Activated naive CD4-positive, alpha-beta T cell treated with anti-CD3 and anti-CD28 coated beads, Interleukin-2, amount 10 ng/mL, durations not matched to agents 7 days and 5 days (primary cell): ENCODE measurements at regions not wholly inside any gene's neighbourhood (a gene's known extent, or its start where the extent isn't known, plus 50 kb on each side); places are given as distances from the start of the nearest gene placed in this dataset.

Experiments
- CTCF ChIA-PET: fragments of 350-600 bp; sonication (Branson Sonifier 250); formaldehyde crosslinking; loops from one replicate; lab custom pipeline; 2021; ENCODE audit warnings: antibody characterized with exemption; lab: Charles Lee
- DNase-seq: peaks from one replicate; pipeline ENCODE4 v3.0.0-alpha.2; 2020
- H3K27ac Mint-ChIP-seq: one replicate; pipeline ENCODE4 v1.8.0; 2021; ENCODE audit warnings: mild to moderate bottlenecking, moderate library complexity, mixed read lengths
- H3K27me3 Mint-ChIP-seq: one replicate; pipeline ENCODE4 v1.8.0; 2021; ENCODE audit warnings: mild to moderate bottlenecking, mixed read lengths
- H3K36me3 Mint-ChIP-seq: one replicate; pipeline ENCODE4 v1.8.0; 2021; ENCODE audit warnings: mixed read lengths
- H3K4me1 Mint-ChIP-seq: one replicate; pipeline ENCODE4 v1.8.0; 2021; ENCODE audit warnings: mixed read lengths
- H3K4me3 Mint-ChIP-seq: one replicate; pipeline ENCODE4 v1.8.0; 2021; ENCODE audit warnings: mild to moderate bottlenecking, moderate library complexity, mixed read lengths
- H3K9me3 Mint-ChIP-seq: one replicate; pipeline ENCODE4 v1.8.0; 2021; ENCODE audit warnings: mixed read lengths

GRCh38 chr20:39935901-39936300, 753.1 kb downstream of the MAFB start:
- Mint-ChIP-seq H3K4me1 (no peaks in the 10 kb centered on the region), H3K4me3 (no peak overlapping the region), H3K9me3 (no peaks in the 10 kb centered on the region), H3K27ac (no peak overlapping the region), H3K27me3 (no peaks in the 10 kb centered on the region), H3K36me3 (no peaks in the 10 kb centered on the region)
- DNase-seq: no peak
- CTCF ChIA-PET: no interaction called here

- DNase-seq: no peak
- Mint-ChIP-seq H3K27ac (no peak overlapping the region), H3K4me1 (no peaks in the 10 kb centered on the region), H3K27me3 (no peaks in the 10 kb centered on the region), H3K9me3 (no peaks in the 10 kb centered on the region), H3K36me3 (no peaks in the 10 kb centered on the region), H3K4me3 (no peak overlapping the region)
- CTCF ChIA-PET: no interaction called here
Measured at GRCh38 chr20:39916236-39916765, 772.7 kb downstream of the MAFB start.

- no peaks in the 10 kb centered on the region for H3K27me3 Mint-ChIP-seq
- H3K4me3 Mint-ChIP-seq: no peak overlapping the region
Measured at GRCh38 chr20:39913274-39913673, 775.8 kb downstream of the MAFB start.

GRCh38 chr20:39911497-39911896, 777.5 kb downstream of the MAFB start:
- CTCF ChIA-PET: no interaction called here

More at GRCh38 chr20:39913274-39913673, 775.8 kb downstream of the MAFB start:
- CTCF ChIA-PET: no interaction called here
- no peaks in the 10 kb centered on the region for H3K9me3 Mint-ChIP-seq
- DNase-seq: no peak
- no peak overlapping the region for H3K27ac Mint-ChIP-seq
- H3K36me3 Mint-ChIP-seq: no peaks in the 10 kb centered on the region
- no peaks in the 10 kb centered on the region for H3K4me1 Mint-ChIP-seq

GRCh38 chr20:39910536-39910935, 778.5 kb downstream of the MAFB start:
- CTCF ChIA-PET: no interaction called here
- H3K27ac Mint-ChIP-seq: no peak overlapping the region
- DNase-seq: no peak

More at GRCh38 chr20:39911497-39911896, 777.5 kb downstream of the MAFB start:
- Mint-ChIP-seq H3K36me3 (no peaks in the 10 kb centered on the region), H3K4me1 (no peaks in the 10 kb centered on the region), H3K4me3 (no peak overlapping the region), H3K9me3 (no peaks in the 10 kb centered on the region), H3K27me3 (no peaks in the 10 kb centered on the region), H3K27ac (no peak overlapping the region)
- no peak for DNase-seq

GRCh38 chr20:39909447-39909846, 779.6 kb downstream of the MAFB start:
- no peaks in the 10 kb centered on the region for H3K4me1 Mint-ChIP-seq
- H3K4me3 Mint-ChIP-seq: no peak overlapping the region
- no peaks in the 10 kb centered on the region for H3K36me3 Mint-ChIP-seq
- no peak for DNase-seq
- H3K9me3 Mint-ChIP-seq: no peaks in the 10 kb centered on the region
- H3K27me3 Mint-ChIP-seq: no peaks in the 10 kb centered on the region
- CTCF ChIA-PET: no interaction called here
- no peak overlapping the region for H3K27ac Mint-ChIP-seq

More at GRCh38 chr20:39910536-39910935, 778.5 kb downstream of the MAFB start:
- no peaks in the 10 kb centered on the region for H3K4me1 Mint-ChIP-seq
- no peaks in the 10 kb centered on the region for H3K9me3 Mint-ChIP-seq
- H3K36me3 Mint-ChIP-seq: no peaks in the 10 kb centered on the region
- no peak overlapping the region for H3K4me3 Mint-ChIP-seq
- no peaks in the 10 kb centered on the region for H3K27me3 Mint-ChIP-seq

GRCh38 chr20:39904476-39905112, 784.4 kb downstream of the MAFB start:
- H3K9me3 Mint-ChIP-seq: no peaks in the 10 kb centered on the region
- H3K27me3 Mint-ChIP-seq: no peaks in the 10 kb centered on the region
- H3K36me3 Mint-ChIP-seq: no peaks in the 10 kb centered on the region
- no peak overlapping the region for H3K4me3 Mint-ChIP-seq
- no peaks in the 10 kb centered on the region for H3K4me1 Mint-ChIP-seq
- H3K27ac Mint-ChIP-seq: no peak overlapping the region
- CTCF ChIA-PET: no interaction called here
- no peak for DNase-seq

GRCh38 chr20:39903806-39904465, 785.1 kb downstream of the MAFB start:
- no peaks in the 10 kb centered on the region for H3K36me3 Mint-ChIP-seq

GRCh38 chr20:39899881-39900280, 789.2 kb downstream of the MAFB start:
- no peaks in the 10 kb centered on the region for H3K9me3 Mint-ChIP-seq

More at GRCh38 chr20:39903806-39904465, 785.1 kb downstream of the MAFB start:
- Mint-ChIP-seq H3K27me3 (no peaks in the 10 kb centered on the region), H3K9me3 (no peaks in the 10 kb centered on the region), H3K4me1 (no peaks in the 10 kb centered on the region), H3K27ac (no peak overlapping the region), H3K4me3 (no peak overlapping the region)
- CTCF ChIA-PET: no interaction called here
- DNase-seq: no peak

GRCh38 chr20:39898467-39898852, 790.6 kb downstream of the MAFB start:
- Mint-ChIP-seq H3K9me3 (no peaks in the 10 kb centered on the region), H3K27me3 (no peaks in the 10 kb centered on the region), H3K4me3 (no peak overlapping the region), H3K4me1 (no peaks in the 10 kb centered on the region), H3K27ac (no peak overlapping the region), H3K36me3 (no peaks in the 10 kb centered on the region)
- CTCF ChIA-PET: no interaction called here
- DNase-seq: no peak

More at GRCh38 chr20:39899881-39900280, 789.2 kb downstream of the MAFB start:
- H3K36me3 Mint-ChIP-seq: no peaks in the 10 kb centered on the region
- H3K27ac Mint-ChIP-seq: no peak overlapping the region
- DNase-seq: no peak
- no peaks in the 10 kb centered on the region for H3K4me1 Mint-ChIP-seq
- no peak overlapping the region for H3K4me3 Mint-ChIP-seq
- no peaks in the 10 kb centered on the region for H3K27me3 Mint-ChIP-seq
- CTCF ChIA-PET: no interaction called here

- Mint-ChIP-seq H3K27me3 (no peaks in the 10 kb centered on the region), H3K4me1 (no peaks in the 10 kb centered on the region), H3K4me3 (no peak overlapping the region), H3K36me3 (no peaks in the 10 kb centered on the region), H3K27ac (no peak overlapping the region), H3K9me3 (no peaks in the 10 kb centered on the region)
- no peak for DNase-seq
- CTCF ChIA-PET: no interaction called here
Measured at GRCh38 chr20:39897781-39898466, 791.1 kb downstream of the MAFB start.

- Mint-ChIP-seq H3K27me3 (no peaks in the 10 kb centered on the region), H3K4me3 (no peak overlapping the region), H3K27ac (no peak overlapping the region), H3K36me3 (no peaks in the 10 kb centered on the region), H3K9me3 (no peaks in the 10 kb centered on the region), H3K4me1 (no peaks in the 10 kb centered on the region)
- no peak for DNase-seq
- CTCF ChIA-PET: no interaction called here
Measured at GRCh38 chr20:39897058-39897457, 792.0 kb downstream of the MAFB start.

- H3K4me1 Mint-ChIP-seq: no peaks in the 10 kb centered on the region
- CTCF ChIA-PET: no interaction called here
- H3K36me3 Mint-ChIP-seq: no peaks in the 10 kb centered on the region
- no peak overlapping the region for H3K4me3 Mint-ChIP-seq
- H3K9me3 Mint-ChIP-seq: no peaks in the 10 kb centered on the region
- no peak for DNase-seq
- no peaks in the 10 kb centered on the region for H3K27me3 Mint-ChIP-seq
- no peak overlapping the region for H3K27ac Mint-ChIP-seq
Measured at GRCh38 chr20:39894067-39894466, 795.0 kb downstream of the MAFB start.

GRCh38 chr20:39893003-39893685, 795.9 kb downstream of the MAFB start:
- Mint-ChIP-seq H3K27me3 (no peaks in the 10 kb centered on the region), H3K4me3 (no peak overlapping the region), H3K4me1 (no peaks in the 10 kb centered on the region), H3K9me3 (no peaks in the 10 kb centered on the region), H3K27ac (no peak overlapping the region), H3K36me3 (no peaks in the 10 kb centered on the region)
- no peak for DNase-seq
- CTCF ChIA-PET: no interaction called here
